Smooth muscle cell (in vitro differentiated cells): ENCODE measurements at regions not wholly inside any gene's neighbourhood (a gene's known extent, or its start where the extent isn't known, plus 50 kb on each side); places are given as distances from the start of the nearest gene placed in this dataset.

Source experiments
- DNase-seq: peaks from one replicate; lab custom pipeline; 2025; ENCODE audit not compliant: unreplicated experiment; lab: John Stamatoyannopoulos, UW
- H2AFZ ChIP-seq: fragments of 200-600 bp; sonication (generic); 2 replicates; pipeline ENCODE4 v1.6.0; 2016; ENCODE audit warnings: antibody characterized with exemption, low read depth, mild to moderate bottlenecking
- H3F3A ChIP-seq: fragments of 200-600 bp; sonication (generic); 2 replicates; pipeline ENCODE4 v1.6.0; 2017; ENCODE audit warnings: antibody characterized with exemption, low read depth
- H3K27ac ChIP-seq: fragments of 200-600 bp; sonication (generic); 2 replicates; pipeline ENCODE4 v1.5.1; 2016; ENCODE audit warnings: low read depth, mild to moderate bottlenecking
- H3K27me3 ChIP-seq: fragments of 200-600 bp; sonication (generic); 2 replicates; pipeline ENCODE4 v1.6.1; 2016; ENCODE audit warnings: low read depth, mild to moderate bottlenecking
- H3K36me3 ChIP-seq: fragments of 200-600 bp; sonication (generic); 2 replicates; pipeline ENCODE4 v1.5.1; 2016; ENCODE audit warnings: low read depth
- H3K4me1 ChIP-seq: fragments of 200-600 bp; sonication (generic); 2 replicates; pipeline ENCODE4 v1.5.1; 2016; ENCODE audit warnings: low read depth
- H3K4me2 ChIP-seq: fragments of 200-600 bp; sonication (generic); 2 replicates; pipeline ENCODE4 v1.6.0; 2016; ENCODE audit warnings: mild to moderate bottlenecking
- H3K4me3 ChIP-seq: fragments of 200-600 bp; sonication (generic); 2 replicates; pipeline ENCODE4 v1.5.1; 2016; ENCODE audit warnings: mild to moderate bottlenecking
- H3K79me2 ChIP-seq: fragments of 200-600 bp; sonication (generic); 2 replicates; pipeline ENCODE4 v1.6.0; 2016; ENCODE audit warnings: low read depth, mild to moderate bottlenecking
- H3K9ac ChIP-seq: fragments of 200-600 bp; sonication (generic); 2 replicates; pipeline ENCODE4 v1.6.0; 2016; ENCODE audit warnings: low read depth
- H3K9me3 ChIP-seq: fragments of 200-600 bp; sonication (generic); replicated peaks from 2 replicates; pipeline ENCODE4 v1.5.1; 2016; ENCODE audit warnings: low read depth
- H4K20me1 ChIP-seq: fragments of 200-600 bp; sonication (generic); 2 replicates; pipeline ENCODE4 v1.6.0; 2016; ENCODE audit warnings: low read depth
- WGBS: methylation state at CpG from one replicate; pipeline ENCODE4 v1.1.7; 2016; ENCODE audit warnings: low lambda C conversion rate; 5-methylcytosine and 5-hydroxymethylcytosine counted together
- TF ChIP-seq, protein P1 (sequence below): fragments of 200-600 bp; sonication (generic); IDR thresholded peaks from 2 replicates; pipeline ENCODE4 v1.5.1; 2017; ENCODE audit warnings: borderline replicate concordance, mild to moderate bottlenecking, antibody characterized with exemption; ENCODE audit not compliant: insufficient read depth, poor library complexity, severe bottlenecking

DNA sequence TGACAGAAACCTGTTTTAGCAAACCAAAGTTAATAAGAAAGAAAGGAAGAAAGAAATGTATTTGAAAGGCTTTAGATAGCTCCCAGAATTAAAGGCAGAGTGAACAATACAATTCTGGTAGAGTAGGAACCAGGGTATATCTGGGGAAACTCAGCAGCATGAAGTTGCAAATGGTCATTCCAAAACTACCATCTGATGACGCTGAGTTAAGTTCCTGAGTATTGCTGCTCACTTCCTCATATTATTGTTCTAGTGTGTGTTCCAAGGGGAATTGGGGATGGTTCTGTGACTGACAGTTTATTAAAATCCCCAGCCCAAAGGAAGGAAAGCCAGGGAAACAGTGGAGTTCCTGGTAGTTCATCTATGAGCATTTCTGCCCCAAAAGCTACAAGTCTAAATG is 88.3 kb upstream of the FRMD4B start:
- no peak for DNase-seq
- H3K4me3 ChIP-seq: no peak overlapping the region
- H3K79me2 ChIP-seq: no peaks in the 10 kb centered on the region
- no peak overlapping the region for H3K9ac ChIP-seq
- no peaks in the 10 kb centered on the region for H4K20me1 ChIP-seq
- TF ChIP-seq, protein P1, sequence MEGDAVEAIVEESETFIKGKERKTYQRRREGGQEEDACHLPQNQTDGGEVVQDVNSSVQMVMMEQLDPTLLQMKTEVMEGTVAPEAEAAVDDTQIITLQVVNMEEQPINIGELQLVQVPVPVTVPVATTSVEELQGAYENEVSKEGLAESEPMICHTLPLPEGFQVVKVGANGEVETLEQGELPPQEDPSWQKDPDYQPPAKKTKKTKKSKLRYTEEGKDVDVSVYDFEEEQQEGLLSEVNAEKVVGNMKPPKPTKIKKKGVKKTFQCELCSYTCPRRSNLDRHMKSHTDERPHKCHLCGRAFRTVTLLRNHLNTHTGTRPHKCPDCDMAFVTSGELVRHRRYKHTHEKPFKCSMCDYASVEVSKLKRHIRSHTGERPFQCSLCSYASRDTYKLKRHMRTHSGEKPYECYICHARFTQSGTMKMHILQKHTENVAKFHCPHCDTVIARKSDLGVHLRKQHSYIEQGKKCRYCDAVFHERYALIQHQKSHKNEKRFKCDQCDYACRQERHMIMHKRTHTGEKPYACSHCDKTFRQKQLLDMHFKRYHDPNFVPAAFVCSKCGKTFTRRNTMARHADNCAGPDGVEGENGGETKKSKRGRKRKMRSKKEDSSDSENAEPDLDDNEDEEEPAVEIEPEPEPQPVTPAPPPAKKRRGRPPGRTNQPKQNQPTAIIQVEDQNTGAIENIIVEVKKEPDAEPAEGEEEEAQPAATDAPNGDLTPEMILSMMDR: no peak
- H3F3A ChIP-seq: no peaks in the 10 kb centered on the region
- H2AFZ ChIP-seq: no peak overlapping the region
- WGBS: 92% methylated on average over 1 of the region's 1 CpG
- no peaks in the 10 kb centered on the region for H3K36me3 ChIP-seq
- no peaks in the 10 kb centered on the region for H3K4me1 ChIP-seq
- H3K27ac ChIP-seq: no peak overlapping the region
- H3K4me2 ChIP-seq: no peak overlapping the region
- no peaks in the 10 kb centered on the region for H3K9me3 ChIP-seq
- H3K27me3 ChIP-seq: no peaks in the 10 kb centered on the region

DNA sequence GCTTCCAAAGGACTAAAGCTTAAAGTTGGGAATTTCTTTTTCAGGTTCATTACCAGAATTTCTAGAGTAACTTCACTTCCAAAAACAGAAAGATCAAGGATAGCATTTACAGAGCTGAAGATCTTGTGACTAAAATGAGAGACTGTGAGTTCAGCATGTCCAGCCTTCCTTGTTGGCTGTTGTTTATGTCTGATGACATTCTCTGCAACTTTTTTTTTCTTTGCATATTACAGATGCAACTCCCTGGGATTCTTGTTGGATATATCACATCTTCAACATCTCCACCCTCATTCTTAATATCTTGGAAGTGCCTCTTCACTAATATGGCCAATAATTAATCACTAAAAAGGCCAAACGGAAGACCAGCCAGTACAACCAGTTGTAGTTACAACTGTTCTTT is 86.2 kb upstream of the FRMD4B start:
- no peaks in the 10 kb centered on the region for H3K36me3 ChIP-seq
- no peak overlapping the region for H3K4me2 ChIP-seq
- WGBS: 96% methylated on average over 1 of the region's 1 CpG
- no peaks in the 10 kb centered on the region for H3K4me1 ChIP-seq
- H3F3A ChIP-seq: no peaks in the 10 kb centered on the region
- H3K27me3 ChIP-seq: no peaks in the 10 kb centered on the region
- no peak overlapping the region for H3K4me3 ChIP-seq
- no peak for DNase-seq
- no peak overlapping the region for H3K27ac ChIP-seq
- TF ChIP-seq, protein P1: no peak
- no peaks in the 10 kb centered on the region for H3K79me2 ChIP-seq
- no peak overlapping the region for H3K9ac ChIP-seq
- no peaks in the 10 kb centered on the region for H4K20me1 ChIP-seq
- no peaks in the 10 kb centered on the region for H3K9me3 ChIP-seq
- no peak overlapping the region for H2AFZ ChIP-seq

DNA sequence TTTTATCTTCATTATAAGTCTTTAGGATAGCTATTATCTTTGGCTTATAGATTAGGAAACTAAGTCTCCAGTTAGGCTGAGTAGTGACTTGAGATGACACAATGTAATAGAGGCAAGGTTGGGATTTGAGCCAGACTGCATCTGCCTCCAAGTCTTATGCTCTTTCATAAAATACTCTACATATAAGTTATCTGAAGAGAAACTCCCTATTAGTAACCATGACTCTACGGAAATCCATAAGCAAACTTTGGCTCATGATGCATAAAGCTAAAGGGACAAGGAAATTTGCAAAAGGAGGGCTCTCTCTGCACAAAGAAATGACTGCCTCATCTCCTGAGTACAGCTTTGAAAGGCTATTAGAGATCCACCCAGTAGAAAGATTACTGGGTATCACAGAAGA is 77.6 kb upstream of the FRMD4B start:
- 97% methylated on average over 1 of the region's 1 CpG for WGBS
- Histone ChIP-seq H3K9ac (no peak overlapping the region), H3K4me3 (no peak overlapping the region), H3K27me3 (no peaks in the 10 kb centered on the region), H3K4me2 (no peak overlapping the region), H4K20me1 (no peaks in the 10 kb centered on the region), H3K27ac (no peak overlapping the region), H3K36me3 (no peaks in the 10 kb centered on the region), H3F3A (no peaks in the 10 kb centered on the region), H2AFZ (no peak overlapping the region), H3K79me2 (no peaks in the 10 kb centered on the region), H3K4me1 (no peaks in the 10 kb centered on the region), H3K9me3 (no peaks in the 10 kb centered on the region)
- no peak for DNase-seq
- TF ChIP-seq, protein P1: no peak

DNA sequence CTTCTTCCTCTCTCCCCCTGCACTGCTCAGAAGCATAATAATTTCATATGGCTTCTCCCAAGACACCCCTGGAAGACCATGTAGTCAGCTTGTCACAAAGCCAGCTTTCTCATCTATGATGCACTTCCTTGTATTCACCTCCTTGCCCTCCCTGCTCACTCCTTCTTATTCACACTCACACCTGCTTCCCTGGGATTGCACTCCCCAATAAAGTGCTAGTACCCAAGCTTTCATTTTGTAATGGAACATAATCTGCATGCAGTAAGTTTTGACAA is 76.9 kb upstream of the FRMD4B start:
- DNase-seq: no peak
- no peaks in the 10 kb centered on the region for H3K79me2 ChIP-seq
- no peak overlapping the region for H3K4me2 ChIP-seq
- no peak overlapping the region for H2AFZ ChIP-seq
- TF ChIP-seq, protein P1: no peak
- H3K4me1 ChIP-seq: no peaks in the 10 kb centered on the region
- no peaks in the 10 kb centered on the region for H3K27me3 ChIP-seq
- no peak overlapping the region for H3K4me3 ChIP-seq
- no peaks in the 10 kb centered on the region for H4K20me1 ChIP-seq
- H3K36me3 ChIP-seq: no peaks in the 10 kb centered on the region
- H3K9me3 ChIP-seq: no peaks in the 10 kb centered on the region
- no peak overlapping the region for H3K9ac ChIP-seq
- no peak overlapping the region for H3K27ac ChIP-seq
- no peaks in the 10 kb centered on the region for H3F3A ChIP-seq
